ENCODE measurements at regions not wholly inside any gene's neighbourhood (a gene's known extent, or its start where the extent isn't known, plus 50 kb on each side); places are given as distances from the start of the nearest gene placed in this dataset.
"Not testable (repeated sequence)": the region's sequence is repeated elsewhere in the genome, so short reads cannot be mapped to it uniquely, and the experiment has no call there.

GRCh38 chr14:29027941-29028705, 261.5 kb downstream of the FOXG1 start:
- ATAC-seq; intact Hi-C loops (cut with DNase I); DNase-seq (ENCODE audit: low spot score): not testable (repeated sequence)

- no peak for ATAC-seq
- DNase-seq (ENCODE audit: low spot score), result no peak
- intact Hi-C loops (cut with DNase I), result no loop called here
Measured at GRCh38 chr14:29028973-29029582, 262.5 kb downstream of the FOXG1 start.

- ATAC-seq (no peak), DNase-seq (ENCODE audit: low spot score) (no peak)
- intact Hi-C loops (cut with DNase I), result no loop called here
Measured at GRCh38 chr14:29030121-29030520, 263.5 kb downstream of the FOXG1 start.

DNA sequence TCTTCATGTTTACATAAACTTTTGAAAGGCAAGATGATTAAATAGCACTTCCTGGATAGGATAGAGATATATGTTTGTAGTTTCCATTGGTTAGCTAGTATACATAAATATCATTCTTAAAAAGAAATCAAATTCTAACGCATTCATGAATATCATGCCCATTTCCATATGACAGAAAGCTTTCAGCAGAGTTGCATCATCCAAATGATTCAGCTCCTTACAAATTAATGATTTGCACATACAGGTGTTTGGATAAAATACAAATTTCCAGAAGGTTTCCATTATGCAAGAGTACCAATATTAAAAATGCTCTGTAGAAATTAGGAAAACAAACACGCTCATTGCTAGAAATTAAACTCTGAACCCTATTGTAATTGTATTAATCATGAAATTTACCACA, 264.4 kb downstream of the FOXG1 start:
- intact Hi-C loops (cut with DNase I), result no loop called here
- no peak for DNase-seq (ENCODE audit: low spot score)
- no peak for ATAC-seq

GRCh38 chr14:29035134-29035533, 268.5 kb downstream of the FOXG1 start:
- ATAC-seq, result no peak
- intact Hi-C loops (cut with DNase I), result loop anchor here (2.0 kb wide), 1 partner anchor 60 kb away; no protein-coding TSS in a partner anchor
- DNase-seq (ENCODE audit: low spot score), result no peak

DNA sequence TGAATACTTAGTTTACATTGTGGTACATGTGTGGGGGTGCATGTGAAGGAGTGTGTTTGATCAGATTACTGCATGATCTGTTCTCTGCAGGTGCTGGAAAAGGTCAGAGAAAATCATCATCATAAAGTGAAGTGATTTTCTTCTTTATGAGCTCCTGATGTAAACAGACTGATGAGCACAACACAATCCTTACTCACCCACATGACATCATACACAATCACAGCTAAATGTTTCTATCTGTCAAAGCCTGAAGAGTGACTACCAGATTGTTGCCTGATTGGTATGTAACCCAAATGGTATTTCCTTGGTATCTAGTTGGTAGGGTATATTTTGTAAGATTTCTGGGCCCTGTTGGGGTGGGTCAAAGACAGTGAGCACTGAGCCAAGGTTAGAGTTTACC, 270.8 kb downstream of the FOXG1 start:
- intact Hi-C loops (cut with DNase I), result no loop called here
- DNase-seq (ENCODE audit: low spot score), result no peak
- no peak for ATAC-seq

DNA sequence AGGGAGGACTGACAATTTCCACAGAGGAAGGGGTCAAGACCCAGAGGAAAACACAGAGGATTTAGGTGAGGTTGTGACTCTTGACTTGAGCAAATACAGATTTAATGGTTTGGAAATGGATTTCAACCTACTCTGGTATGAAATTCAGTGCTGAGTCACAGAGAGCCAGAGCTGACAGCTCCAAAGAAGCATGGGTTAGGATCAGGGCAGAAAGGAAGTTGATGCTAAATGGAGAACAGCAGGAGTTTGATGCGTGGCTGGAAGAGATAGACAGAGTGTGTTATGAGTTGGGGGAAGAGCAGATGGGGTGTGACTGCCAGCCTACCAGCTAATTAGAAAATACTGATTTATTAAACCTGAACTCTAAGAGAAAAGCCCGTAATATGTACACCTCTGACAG, 272.6 kb downstream of the FOXG1 start:
- intact Hi-C loops (cut with DNase I), result no loop called here
- ATAC-seq (no peak), DNase-seq (ENCODE audit: low spot score) (no peak)

DNA sequence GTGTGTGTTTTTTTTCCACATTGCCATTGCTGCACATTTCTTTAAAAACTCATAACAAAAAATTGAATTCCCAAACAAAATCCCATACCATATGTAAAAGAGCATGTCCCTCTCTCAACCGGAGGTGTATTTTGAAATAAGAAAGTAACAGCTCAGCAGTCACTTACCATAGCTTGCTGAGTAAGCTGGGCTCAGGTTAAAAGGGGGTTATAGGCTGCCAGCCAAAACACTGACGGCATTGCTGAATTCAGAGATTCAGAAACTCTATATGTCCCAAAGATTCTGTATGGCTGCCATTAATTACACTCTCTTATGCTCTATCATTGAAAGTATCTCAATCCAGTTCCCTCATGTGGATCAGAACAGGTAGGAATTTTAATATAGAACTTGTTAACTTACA, 276.0 kb downstream of the FOXG1 start:
- DNase-seq (ENCODE audit: low spot score) (no peak), ATAC-seq (no peak)
- intact Hi-C loops (cut with DNase I), result no loop called here

GRCh38 chr14:29043737-29044136, 277.1 kb downstream of the FOXG1 start:
- intact Hi-C loops (cut with DNase I), result no loop called here
- DNase-seq (ENCODE audit: low spot score), result no peak
- no peak for ATAC-seq

GRCh38 chr14:29045237-29045636, 278.6 kb downstream of the FOXG1 start:
- DNase-seq (ENCODE audit: low spot score), result no peak
- no peak for ATAC-seq
- intact Hi-C loops (cut with DNase I), result no loop called here

DNA sequence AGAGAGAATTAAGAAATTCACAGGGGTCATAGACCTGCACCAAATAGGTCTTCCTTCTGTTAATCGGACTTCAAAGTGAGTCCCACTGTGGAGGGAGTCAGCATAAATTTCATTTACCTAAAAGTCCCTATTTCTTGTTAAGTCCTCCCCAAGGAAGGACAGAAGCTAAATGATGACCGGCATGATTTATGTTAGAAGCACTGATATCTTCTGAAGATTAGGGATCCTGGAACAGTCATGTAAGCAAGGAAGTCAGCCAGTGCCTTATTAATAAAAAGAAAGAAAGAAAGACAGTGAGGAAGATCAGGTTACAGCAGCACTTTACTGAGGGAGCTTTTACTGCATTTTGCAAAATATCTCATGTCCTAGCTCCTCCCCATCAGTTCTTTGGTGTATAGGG, 287.5 kb downstream of the FOXG1 start:
- intact Hi-C loops (cut with DNase I), result no loop called here
- DNase-seq (ENCODE audit: low spot score) (no peak), ATAC-seq (no peak)

DNA sequence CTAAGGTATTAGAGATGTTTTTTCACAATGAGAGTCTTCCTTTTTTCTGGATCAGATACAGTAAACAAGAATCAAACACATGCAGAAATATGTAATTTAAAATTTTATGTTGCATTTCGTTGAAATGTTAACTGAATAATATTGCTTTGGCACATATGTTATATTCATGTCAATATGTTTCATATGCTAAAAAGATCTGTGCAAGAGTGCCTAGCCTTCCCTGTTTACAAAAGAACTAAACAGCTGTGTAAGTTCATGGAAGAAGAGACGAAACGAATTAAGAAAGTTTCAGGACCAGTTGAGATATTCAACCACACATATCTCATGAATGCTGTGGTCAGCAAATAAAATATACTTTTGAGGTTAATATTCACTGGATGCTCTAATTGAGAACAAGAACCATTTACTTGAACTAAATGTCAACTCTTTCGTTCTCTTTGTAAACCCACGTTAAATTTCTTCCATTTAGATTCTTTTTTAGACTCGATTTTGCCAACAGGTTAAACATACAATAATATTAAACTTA, 289.5 kb downstream of the FOXG1 start:
- DNase-seq (ENCODE audit: low spot score) (no peak), ATAC-seq (no peak)
- intact Hi-C loops (cut with DNase I), result no loop called here

DNA sequence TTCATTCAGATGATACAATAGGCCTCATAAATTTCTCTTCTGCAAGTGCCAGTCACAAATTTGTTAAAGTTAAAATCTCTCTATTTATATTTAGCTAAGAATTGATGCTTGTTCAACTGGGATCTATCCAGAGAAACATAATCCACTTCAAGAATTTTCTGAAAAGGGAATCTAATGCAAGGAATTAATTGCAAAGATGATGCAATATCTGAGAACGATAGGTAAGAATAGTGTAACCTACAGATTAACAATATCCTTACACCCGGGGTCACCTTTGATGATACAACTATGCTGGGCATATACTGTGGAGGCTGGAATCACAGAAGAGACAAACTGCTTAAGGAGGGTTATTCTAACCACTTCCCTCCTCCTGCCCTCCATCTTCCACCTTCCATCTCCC, 295.1 kb downstream of the FOXG1 start:
- intact Hi-C loops (cut with DNase I), result no loop called here
- ATAC-seq (no peak), DNase-seq (ENCODE audit: low spot score) (no peak)

- DNase-seq (ENCODE audit: low spot score), result no peak
- intact Hi-C loops (cut with DNase I), result no loop called here
- no peak for ATAC-seq
Measured at GRCh38 chr14:29062466-29062865, 295.9 kb downstream of the FOXG1 start.

- no peak for ATAC-seq
- DNase-seq (ENCODE audit: low spot score), result no peak
Measured at GRCh38 chr14:29062976-29063375, 296.4 kb downstream of the FOXG1 start.

GRCh38 chr14:29064305-29064900, 297.8 kb downstream of the FOXG1 start:
- no peak for ATAC-seq
- DNase-seq (ENCODE audit: low spot score), result no peak
- intact Hi-C loops (cut with DNase I), result no loop called here

More at GRCh38 chr14:29062976-29063375, 296.4 kb downstream of the FOXG1 start:
- intact Hi-C loops (cut with DNase I), result no loop called here

DNA sequence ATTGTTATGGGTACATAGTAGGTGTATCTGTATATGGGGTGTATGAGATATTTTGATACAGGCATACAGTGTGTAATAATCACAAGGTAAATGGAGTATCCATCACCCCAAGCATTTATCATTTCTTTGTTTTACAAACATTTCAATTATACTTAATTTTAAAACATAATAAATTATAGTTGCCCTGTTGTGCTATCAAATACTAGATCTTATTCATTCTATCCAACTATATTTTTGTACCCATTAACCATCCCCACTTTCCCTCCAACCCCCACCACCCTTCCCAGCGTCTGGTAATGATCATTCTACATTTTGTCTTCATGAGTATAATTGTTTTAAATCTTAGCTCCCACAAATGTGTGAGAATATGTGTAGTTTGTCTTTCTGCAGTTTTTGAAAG, 302.6 kb downstream of the FOXG1 start:
- DNase-seq (ENCODE audit: low spot score) (no peak), ATAC-seq (no peak)
- intact Hi-C loops (cut with DNase I), result no loop called here

DNA sequence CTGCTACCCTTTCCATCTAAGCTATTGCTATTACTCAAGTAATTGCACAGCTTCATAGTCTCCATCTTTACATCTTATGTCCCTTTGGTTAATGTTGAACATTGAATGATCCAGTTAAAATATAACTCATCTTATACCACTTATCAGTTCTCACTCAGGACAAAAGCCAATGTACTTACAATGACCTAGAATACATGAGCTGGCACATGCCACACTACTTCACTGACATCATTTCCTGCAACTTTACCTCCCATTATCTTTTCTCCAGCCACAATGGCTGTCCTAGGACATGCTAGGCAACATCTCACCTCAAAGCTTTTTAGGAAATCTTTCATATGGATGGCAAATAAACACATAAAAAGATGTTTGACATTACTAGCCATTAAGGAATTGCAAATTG, 309.2 kb downstream of the FOXG1 start:
- ATAC-seq, result no peak
- intact Hi-C loops (cut with DNase I), result no loop called here

DNA sequence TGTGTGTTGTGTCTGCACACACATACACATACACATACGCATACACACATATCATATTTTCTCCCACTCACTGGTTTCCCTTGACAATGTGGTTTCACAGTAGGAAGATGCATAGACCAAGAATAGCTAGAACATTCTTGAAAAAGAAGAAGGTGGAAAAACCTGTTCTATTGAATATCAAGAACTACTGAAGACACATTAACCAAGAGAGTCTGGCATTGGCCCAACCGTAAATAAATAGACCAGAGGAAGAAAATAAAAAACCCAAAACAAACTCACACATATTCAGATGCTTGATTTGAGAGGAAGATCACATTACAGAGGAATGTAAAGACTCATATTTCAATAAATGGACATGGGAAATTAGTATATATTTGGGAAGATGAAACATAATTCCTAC, 311.3 kb downstream of the FOXG1 start:
- no peak for DNase-seq (ENCODE audit: low spot score)
- no peak for ATAC-seq
- intact Hi-C loops (cut with DNase I), result no loop called here

More for the DNA sequence above, 309.2 kb downstream of the FOXG1 start:
- no peak for DNase-seq (ENCODE audit: low spot score)

- intact Hi-C loops (cut with DNase I), result no loop called here
- no peak for DNase-seq (ENCODE audit: low spot score)
- no peak for ATAC-seq
Measured at GRCh38 chr14:29078810-29079522, 312.4 kb downstream of the FOXG1 start.
